Skeletal muscle tissue (tissue), 3 donors: ENCODE measurements at regions not wholly inside any gene's neighbourhood (a gene's known extent, or its start where the extent isn't known, plus 50 kb on each side); places are given as distances from the start of the nearest gene placed in this dataset.

ENCODE experiments used
- H3K27ac ChIP-seq: one replicate; pipeline ENCODE4 v1.7.0; 2013; ENCODE audit warnings: mild to moderate bottlenecking, low read depth, low read length, inconsistent platforms
- H3K27me3 ChIP-seq, 3 donors: one replicate each; pipeline ENCODE4 v1.7.0; 2013; ENCODE audit warnings: low read length in 3 of 3; ENCODE audit not compliant: control insufficient read depth in 3 of 3, insufficient read depth in 3 of 3
- H3K36me3 ChIP-seq, 3 donors: one replicate each; pipeline ENCODE4 v1.7.0; 2013; ENCODE audit warnings: low read length in 3 of 3; ENCODE audit not compliant: control insufficient read depth in 3 of 3, insufficient read depth in 3 of 3
- H3K4me1 ChIP-seq, 3 donors: one replicate each; pipeline ENCODE4 v1.7.0; 2013; ENCODE audit warnings: low read length in 3 of 3, mild to moderate bottlenecking in 3 of 3; ENCODE audit not compliant: control insufficient read depth in 3 of 3, insufficient read depth in 3 of 3
- H3K4me3 ChIP-seq, 3 donors: one replicate each; pipeline ENCODE4 v1.7.0; 2013; ENCODE audit warnings: low read length in 3 of 3
- H3K9ac ChIP-seq, 3 donors: one replicate each; pipeline ENCODE4 v1.7.0; 2013; ENCODE audit warnings: low read length in 3 of 3, mild to moderate bottlenecking in 3 of 3, moderate library complexity in 2 of 3, low read depth in 1 of 3
- H3K9me3 ChIP-seq, 3 donors: one replicate each; pipeline ENCODE4 v1.7.0; 2013; ENCODE audit warnings: low read length in 3 of 3; ENCODE audit not compliant: control insufficient read depth in 3 of 3
- donor health status: Osteomylitis.

DNA sequence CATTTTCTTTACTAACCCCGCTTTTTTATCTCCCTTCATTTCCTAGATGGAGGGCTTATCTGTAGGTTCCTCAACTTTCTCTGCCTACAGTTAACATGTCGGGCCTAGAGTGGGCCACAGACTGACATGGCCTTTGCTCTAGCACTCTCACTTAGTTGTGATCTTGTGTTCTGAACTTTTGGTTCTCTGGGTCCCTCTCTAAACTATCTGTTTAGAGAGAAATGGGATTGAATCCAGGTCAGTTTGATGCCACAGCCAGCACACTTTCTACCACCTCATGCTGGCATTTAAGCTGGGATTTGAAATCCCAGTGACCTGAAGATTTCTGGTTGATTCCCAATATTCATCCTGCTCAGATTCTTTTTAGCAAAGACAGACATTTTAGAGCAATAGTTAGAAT, 388.5 kb upstream of the PAPPA start:
- no peak overlapping the region for H3K9ac ChIP-seq
- H3K4me1 ChIP-seq, result no peaks in the 10 kb centered on the region
- no peaks in the 10 kb centered on the region for H3K36me3 ChIP-seq
- H3K9me3 ChIP-seq, result no peaks in the 10 kb centered on the region
- no peak overlapping the region for H3K4me3 ChIP-seq
- no peaks in the 10 kb centered on the region for H3K27me3 ChIP-seq
- no peak overlapping the region for H3K27ac ChIP-seq

DNA sequence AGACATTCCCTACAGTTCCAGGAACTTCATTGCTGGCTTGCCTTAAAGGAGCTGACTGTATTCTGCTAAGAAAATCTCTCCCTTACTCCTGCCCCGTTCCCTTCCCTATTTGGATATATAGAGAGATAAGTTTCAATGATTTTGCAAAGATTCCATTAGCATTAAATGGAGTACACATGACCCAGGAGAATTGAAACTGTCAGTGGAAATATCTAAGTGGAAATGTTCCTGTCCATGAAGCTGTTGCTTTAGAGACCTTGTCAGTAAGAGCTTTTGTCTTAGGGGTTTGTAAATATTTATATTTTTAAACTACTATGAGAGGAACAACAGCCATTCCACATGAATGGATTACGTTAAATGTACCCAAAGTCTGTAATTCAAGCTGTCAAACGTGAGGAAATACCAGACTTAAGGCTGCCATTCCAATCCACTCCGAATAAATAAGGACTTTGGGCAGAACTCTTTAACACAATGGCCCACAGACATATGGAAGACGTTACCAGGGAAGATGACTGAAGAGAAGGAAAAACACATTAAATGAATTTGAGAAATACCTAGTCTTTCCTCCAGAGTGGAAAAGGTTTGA, 387.1 kb upstream of the PAPPA start:
- H3K36me3 ChIP-seq, result no peaks in the 10 kb centered on the region
- H3K4me1 ChIP-seq, result no peaks in the 10 kb centered on the region
- H3K27me3 ChIP-seq, result no peaks in the 10 kb centered on the region
- no peak overlapping the region for H3K9ac ChIP-seq
- H3K4me3 ChIP-seq, result no peak overlapping the region
- no peak overlapping the region for H3K27ac ChIP-seq
- H3K9me3 ChIP-seq, result no peaks in the 10 kb centered on the region

DNA sequence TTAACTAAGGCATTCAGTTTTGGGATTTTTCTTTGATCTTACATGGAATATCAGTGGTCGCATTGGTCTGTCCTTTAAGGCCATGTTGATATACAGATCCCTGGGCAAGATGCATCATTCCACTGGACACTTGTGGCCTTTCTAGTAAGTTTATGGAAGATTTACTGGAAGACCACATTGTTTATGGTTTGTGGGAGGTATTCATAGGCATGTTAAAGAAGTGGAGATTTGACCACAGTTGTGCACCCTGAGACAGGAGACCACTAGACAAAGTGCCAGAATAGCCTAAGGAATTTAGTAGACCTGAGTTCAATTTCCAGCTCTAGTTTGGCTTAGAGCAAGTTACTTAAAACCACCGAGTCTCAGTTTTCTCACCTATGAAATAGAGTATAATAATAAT, 383.1 kb upstream of the PAPPA start:
- no peaks in the 10 kb centered on the region for H3K9me3 ChIP-seq
- H3K4me3 ChIP-seq, result no peak overlapping the region
- H3K27ac ChIP-seq, result no peak overlapping the region
- H3K4me1 ChIP-seq, result no peaks in the 10 kb centered on the region
- H3K9ac ChIP-seq, result no peak overlapping the region
- no peaks in the 10 kb centered on the region for H3K36me3 ChIP-seq
- H3K27me3 ChIP-seq, result no peaks in the 10 kb centered on the region

DNA sequence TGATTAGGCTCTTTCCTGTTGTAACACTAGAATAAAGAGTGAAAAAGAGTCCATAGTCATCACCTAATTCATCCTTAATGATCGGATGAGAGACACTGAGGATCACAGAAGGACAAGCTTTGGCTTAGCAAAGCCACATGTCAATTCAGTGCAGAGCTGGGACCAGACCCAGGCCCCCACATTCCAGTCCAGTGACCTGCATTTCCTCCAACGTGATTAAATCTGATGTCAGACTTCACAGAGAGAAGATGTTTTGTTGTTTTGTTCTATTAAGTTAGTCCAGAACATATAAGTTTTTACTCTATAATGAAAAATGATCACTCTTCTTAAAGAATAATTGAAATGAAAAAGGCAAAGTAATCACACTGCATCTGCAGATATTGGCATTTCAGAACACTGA, 377.9 kb upstream of the PAPPA start:
- no peak overlapping the region for H3K27ac ChIP-seq
- no peak overlapping the region for H3K9ac ChIP-seq
- H3K4me1 ChIP-seq, result no peaks in the 10 kb centered on the region
- no peaks in the 10 kb centered on the region for H3K36me3 ChIP-seq
- no peaks in the 10 kb centered on the region for H3K9me3 ChIP-seq
- H3K27me3 ChIP-seq, result no peaks in the 10 kb centered on the region
- no peak overlapping the region for H3K4me3 ChIP-seq

DNA sequence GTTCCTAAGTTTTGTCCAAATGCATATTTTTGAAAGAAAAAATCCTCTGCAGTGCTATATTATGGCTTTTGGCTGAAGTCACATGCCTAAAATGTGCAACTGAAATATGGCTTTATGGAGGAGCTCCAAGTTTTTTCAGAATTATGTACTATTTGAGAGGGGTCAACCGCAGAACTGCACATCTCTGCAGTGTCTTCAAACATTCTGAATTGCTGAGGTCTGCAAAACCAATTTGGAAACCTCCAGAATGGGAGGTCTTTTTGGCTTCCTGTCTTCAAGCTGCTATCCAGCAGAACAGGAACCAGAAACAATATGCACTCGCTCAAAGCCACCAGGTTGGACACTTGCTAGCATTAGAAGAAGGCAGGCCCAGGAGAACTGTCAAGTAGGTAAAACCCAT, 376.0 kb upstream of the PAPPA start:
- Histone ChIP-seq H3K27me3 (no peaks in the 10 kb centered on the region), H3K9ac (no peak overlapping the region), H3K27ac (no peak overlapping the region), H3K36me3 (no peaks in the 10 kb centered on the region), H3K4me1 (no peaks in the 10 kb centered on the region), H3K4me3 (no peak overlapping the region), H3K9me3 (no peaks in the 10 kb centered on the region)

DNA sequence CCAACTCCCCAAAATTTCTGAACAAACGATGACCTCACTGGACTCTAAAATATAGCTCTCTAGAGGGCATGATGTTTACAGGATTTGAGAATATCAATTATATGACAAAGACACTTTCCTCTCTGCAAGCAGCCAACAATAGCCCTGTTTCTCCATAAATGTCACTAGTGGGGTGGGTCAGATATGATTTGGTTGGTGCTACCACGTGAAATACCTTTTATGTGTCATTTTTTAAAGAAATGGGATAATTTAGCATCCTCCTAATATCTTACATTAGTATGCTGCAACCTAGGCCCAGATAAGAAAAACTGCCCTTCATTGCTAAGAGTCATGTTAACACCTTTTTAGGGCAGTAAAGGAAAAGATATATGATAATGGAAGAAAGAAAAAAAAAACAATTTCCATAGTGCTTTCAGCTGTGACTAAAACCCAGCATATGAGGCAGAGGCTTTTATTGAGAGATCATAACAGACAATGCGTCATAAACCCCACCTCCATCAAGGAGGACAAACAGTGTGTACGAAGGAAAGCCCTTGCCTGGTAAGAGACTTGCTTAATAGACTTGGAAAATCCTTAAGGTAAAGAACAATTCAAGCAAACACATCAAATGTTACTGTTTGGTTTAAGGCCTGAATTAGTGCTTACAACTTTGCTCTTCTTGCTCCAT, 372.4 kb upstream of the PAPPA start:
- no peaks in the 10 kb centered on the region for H3K9me3 ChIP-seq
- no peak overlapping the region for H3K27ac ChIP-seq
- H3K9ac ChIP-seq, result no peak overlapping the region
- H3K27me3 ChIP-seq, result no peaks in the 10 kb centered on the region
- H3K36me3 ChIP-seq, result no peaks in the 10 kb centered on the region
- no peak overlapping the region for H3K4me3 ChIP-seq
- no peaks in the 10 kb centered on the region for H3K4me1 ChIP-seq

DNA sequence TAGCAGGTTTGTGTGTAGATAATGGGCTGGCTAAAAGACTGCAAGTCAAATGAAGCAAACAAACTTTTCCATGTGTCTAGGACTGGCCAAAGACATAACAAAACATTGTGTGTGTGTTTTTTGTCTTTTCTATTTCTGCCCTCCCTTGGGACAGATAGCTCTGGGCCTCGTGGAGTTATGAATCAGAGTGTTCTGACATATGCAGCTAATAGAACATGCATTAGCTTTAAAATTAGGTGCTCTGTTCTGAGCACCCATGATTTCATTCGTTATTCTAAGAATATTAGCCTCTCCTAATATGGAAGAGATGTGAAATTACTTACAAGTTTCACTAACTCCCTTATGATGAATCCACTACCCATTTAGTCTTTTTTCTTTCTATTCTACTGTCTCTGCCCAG, 367.3 kb upstream of the PAPPA start:
- Histone ChIP-seq H3K36me3 (no peaks in the 10 kb centered on the region), H3K4me1 (no peaks in the 10 kb centered on the region), H3K9me3 (no peaks in the 10 kb centered on the region), H3K4me3 (no peak overlapping the region), H3K9ac (no peak overlapping the region), H3K27ac (no peak overlapping the region), H3K27me3 (no peaks in the 10 kb centered on the region)

DNA sequence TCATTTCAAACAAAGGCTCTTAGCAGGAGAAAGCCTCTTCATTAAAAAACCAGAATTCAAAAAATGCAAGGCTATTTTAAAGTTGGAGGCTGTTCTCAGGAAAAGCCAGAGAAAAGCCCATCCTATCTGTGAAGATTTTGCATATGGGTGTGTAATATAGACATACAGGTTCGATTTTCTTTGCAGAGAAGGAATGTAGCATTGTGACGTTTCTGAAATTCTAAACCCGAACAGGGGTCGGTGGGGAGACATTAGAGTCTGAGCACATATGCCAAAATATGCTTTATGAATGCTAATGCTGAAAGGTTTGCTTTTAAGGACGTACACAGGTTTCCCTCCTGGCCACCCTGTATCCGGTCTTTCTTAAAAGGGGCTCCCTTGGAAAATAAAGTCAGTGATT, 363.1 kb upstream of the PAPPA start:
- H3K27me3 ChIP-seq, result no peaks in the 10 kb centered on the region
- no peak overlapping the region for H3K9ac ChIP-seq
- H3K36me3 ChIP-seq, result no peaks in the 10 kb centered on the region
- no peaks in the 10 kb centered on the region for H3K4me1 ChIP-seq
- no peaks in the 10 kb centered on the region for H3K9me3 ChIP-seq
- H3K27ac ChIP-seq, result no peak overlapping the region
- H3K4me3 ChIP-seq, result no peak overlapping the region

DNA sequence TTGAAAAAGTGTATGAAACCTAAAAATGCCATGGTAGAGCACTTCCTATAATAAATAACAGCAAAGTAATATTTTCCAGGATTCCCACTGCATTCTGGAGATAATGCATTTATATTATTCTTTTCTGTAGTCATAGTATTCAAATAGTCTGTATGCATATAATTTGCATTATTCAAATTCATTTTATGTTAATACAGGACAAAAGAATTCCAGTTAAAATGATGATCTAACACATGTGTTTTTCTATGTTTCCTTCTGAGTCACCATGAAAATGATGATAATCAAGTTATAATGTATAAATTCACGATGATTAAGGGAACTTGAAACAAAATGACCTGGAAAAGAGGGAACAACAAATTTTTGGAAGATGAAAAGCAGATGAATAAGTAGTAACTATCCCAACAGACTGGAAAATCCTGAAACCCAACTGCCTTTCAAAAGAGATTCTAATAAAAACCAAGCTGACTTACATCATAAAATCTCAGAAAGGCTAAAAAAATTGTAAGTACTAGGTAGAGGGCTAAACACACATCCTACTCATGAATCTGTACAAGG, 358.6 kb upstream of the PAPPA start:
- Histone ChIP-seq H3K9me3 (no peaks in the 10 kb centered on the region), H3K9ac (no peak overlapping the region), H3K36me3 (no peaks in the 10 kb centered on the region), H3K27me3 (no peaks in the 10 kb centered on the region), H3K4me3 (no peak overlapping the region), H3K4me1 (no peaks in the 10 kb centered on the region), H3K27ac (no peak overlapping the region)

DNA sequence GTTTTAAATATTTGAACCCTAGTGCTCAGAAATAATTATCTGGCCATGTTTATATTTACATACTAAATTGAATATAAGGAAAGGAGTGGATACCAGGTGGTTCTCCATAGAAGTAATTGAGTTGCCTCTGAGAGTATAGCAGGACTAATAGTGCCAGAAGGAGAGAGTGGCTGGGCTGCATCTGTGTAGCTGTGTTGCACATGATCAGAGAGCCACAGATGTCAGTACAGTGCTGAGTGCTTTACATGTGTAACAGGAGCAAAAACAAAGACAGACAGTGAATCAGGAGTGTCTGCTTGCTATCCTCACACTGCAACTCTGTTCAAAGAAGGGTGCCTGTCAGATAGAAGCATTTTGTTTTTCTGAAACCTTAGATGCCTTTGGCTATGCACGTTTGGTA, 353.9 kb upstream of the PAPPA start:
- H3K36me3 ChIP-seq, result no peaks in the 10 kb centered on the region
- H3K4me1 ChIP-seq, result no peaks in the 10 kb centered on the region
- H3K9me3 ChIP-seq, result no peaks in the 10 kb centered on the region
- no peak overlapping the region for H3K9ac ChIP-seq
- H3K27me3 ChIP-seq, result no peaks in the 10 kb centered on the region
- no peak overlapping the region for H3K4me3 ChIP-seq
- H3K27ac ChIP-seq, result no peak overlapping the region
